Heart left ventricle (tissue), 13 donors: ENCODE measurements at regions not wholly inside any gene's neighbourhood (a gene's known extent, or its start where the extent isn't known, plus 50 kb on each side); places are given as distances from the start of the nearest gene placed in this dataset.

Source experiments
- POLR2A ChIP-seq, 2 donors: fragments of 450-650 bp; IDR thresholded peaks; one replicate each; pipeline ENCODE4 v1.6.1; 2017; ENCODE audit warnings: antibody characterized with exemption in 2 of 2, mild to moderate bottlenecking in 2 of 2, moderate library complexity in 2 of 2
- TF ChIP-seq, protein P1 (sequence below), 12 donors: fragments of 200-600 bp; sonication (generic) in 4 of 12; IDR thresholded peaks; one replicate each; pipeline versions ENCODE4 v1.5.0 to v1.8.0; 2018 to 2022; ENCODE audit warnings: antibody characterized with exemption in 12 of 12, mild to moderate bottlenecking in 5 of 12
- donor health status: ischemic (EF 13 %, LVEDD 7.1; RV severe dilation, severe dysfunction).
- donor health status: DM: no; HTN: yes; CAD: no.
- donor health status: DM: no; HTN: no; CAD: no.
- donor health status: ischemic (EF 25% LVEDD 6.9; RV normal size, moderate dysfunction).
- donor health status: ischemic (EF 25% LVEDD 5.7; RV mildly dilated, moderate dysfunction).
- donor health status: ischemic (EF 35%, LVEDD 5.7; RV mildly dilated, moderate dysfunction).
- donor health status: nonischemic (EF 11% LVEDD 7.7; RV severe dilation, severe dysfunction).
- donor health status: DM: yes; HTN: yes; CAD: no.
- donor health status: PGD.
- donor health status: ischemic (EF 29% LVEDD 5.4; RV normal size, mild dysfunction).
- donor health status: nonischemic (EF 23%, LVEDD 6.1; RV moderate dilation, normal function).

DNA sequence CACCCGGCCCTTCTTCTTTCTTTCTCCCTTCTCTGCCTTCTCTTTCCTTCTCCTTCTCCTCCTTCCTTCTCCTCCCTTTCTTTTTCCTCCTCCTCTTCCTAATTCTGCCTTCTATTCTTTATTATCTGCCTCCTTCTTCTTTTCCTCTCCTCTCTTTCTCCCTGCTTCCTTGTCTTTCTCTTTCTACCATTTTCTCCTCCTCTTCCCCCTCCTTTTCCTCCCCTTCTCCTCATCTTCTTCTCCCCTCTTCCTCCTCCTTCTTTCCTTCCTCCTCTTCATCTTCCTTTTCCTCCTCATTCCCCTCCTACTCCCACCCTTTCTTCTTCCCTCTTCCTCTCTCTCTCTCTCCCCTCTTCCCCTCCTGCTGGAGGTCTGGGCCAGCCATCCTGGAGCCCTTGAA, 294.9 kb upstream of the CRY1 start:
- TF ChIP-seq, protein P1, sequence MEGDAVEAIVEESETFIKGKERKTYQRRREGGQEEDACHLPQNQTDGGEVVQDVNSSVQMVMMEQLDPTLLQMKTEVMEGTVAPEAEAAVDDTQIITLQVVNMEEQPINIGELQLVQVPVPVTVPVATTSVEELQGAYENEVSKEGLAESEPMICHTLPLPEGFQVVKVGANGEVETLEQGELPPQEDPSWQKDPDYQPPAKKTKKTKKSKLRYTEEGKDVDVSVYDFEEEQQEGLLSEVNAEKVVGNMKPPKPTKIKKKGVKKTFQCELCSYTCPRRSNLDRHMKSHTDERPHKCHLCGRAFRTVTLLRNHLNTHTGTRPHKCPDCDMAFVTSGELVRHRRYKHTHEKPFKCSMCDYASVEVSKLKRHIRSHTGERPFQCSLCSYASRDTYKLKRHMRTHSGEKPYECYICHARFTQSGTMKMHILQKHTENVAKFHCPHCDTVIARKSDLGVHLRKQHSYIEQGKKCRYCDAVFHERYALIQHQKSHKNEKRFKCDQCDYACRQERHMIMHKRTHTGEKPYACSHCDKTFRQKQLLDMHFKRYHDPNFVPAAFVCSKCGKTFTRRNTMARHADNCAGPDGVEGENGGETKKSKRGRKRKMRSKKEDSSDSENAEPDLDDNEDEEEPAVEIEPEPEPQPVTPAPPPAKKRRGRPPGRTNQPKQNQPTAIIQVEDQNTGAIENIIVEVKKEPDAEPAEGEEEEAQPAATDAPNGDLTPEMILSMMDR (IDR thresholded peaks at IDR 0.05): no peak
- TF ChIP-seq POLR2A (IDR thresholded peaks at IDR 0.05): no peak
